ENCODE measurements at regions not wholly inside any gene's neighbourhood (a gene's known extent, or its start where the extent isn't known, plus 50 kb on each side); places are given as distances from the start of the nearest gene placed in this dataset.

- no peaks in the 10 kb centered on the region for H3F3A ChIP-seq (ENCODE audit: low read depth)
- no peaks in the 10 kb centered on the region for H3K4me1 ChIP-seq (ENCODE audit: insufficient read depth, low read length, poor library complexity, severe bottlenecking)
- no peaks in the 10 kb centered on the region for H4K20me1 ChIP-seq (ENCODE audit: insufficient read depth, low read length, poor library complexity, severe bottlenecking)
- no peaks in the 10 kb centered on the region for H3K9me2 ChIP-seq (replicated peaks; ENCODE audit: low read depth, low read length)
- no peaks in the 10 kb centered on the region for H3K36me3 ChIP-seq (ENCODE audit: insufficient read depth, low read length)
- no peak overlapping the region for H3K9ac ChIP-seq (ENCODE audit: low read depth, low read length, poor library complexity, severe bottlenecking)
- no peaks in the 10 kb centered on the region for H3K27me3 ChIP-seq (ENCODE audit: insufficient read depth, low read length, poor library complexity, severe bottlenecking)
- TF ChIP-seq, protein P1, sequence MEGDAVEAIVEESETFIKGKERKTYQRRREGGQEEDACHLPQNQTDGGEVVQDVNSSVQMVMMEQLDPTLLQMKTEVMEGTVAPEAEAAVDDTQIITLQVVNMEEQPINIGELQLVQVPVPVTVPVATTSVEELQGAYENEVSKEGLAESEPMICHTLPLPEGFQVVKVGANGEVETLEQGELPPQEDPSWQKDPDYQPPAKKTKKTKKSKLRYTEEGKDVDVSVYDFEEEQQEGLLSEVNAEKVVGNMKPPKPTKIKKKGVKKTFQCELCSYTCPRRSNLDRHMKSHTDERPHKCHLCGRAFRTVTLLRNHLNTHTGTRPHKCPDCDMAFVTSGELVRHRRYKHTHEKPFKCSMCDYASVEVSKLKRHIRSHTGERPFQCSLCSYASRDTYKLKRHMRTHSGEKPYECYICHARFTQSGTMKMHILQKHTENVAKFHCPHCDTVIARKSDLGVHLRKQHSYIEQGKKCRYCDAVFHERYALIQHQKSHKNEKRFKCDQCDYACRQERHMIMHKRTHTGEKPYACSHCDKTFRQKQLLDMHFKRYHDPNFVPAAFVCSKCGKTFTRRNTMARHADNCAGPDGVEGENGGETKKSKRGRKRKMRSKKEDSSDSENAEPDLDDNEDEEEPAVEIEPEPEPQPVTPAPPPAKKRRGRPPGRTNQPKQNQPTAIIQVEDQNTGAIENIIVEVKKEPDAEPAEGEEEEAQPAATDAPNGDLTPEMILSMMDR (conservative IDR thresholded peaks at IDR 0.05; ENCODE audit: low read length): no peak
- no peak for TF ChIP-seq EZH2phosphoT487 (IDR thresholded peaks at IDR 0.05; ENCODE audit: borderline replicate concordance)
- no peak overlapping the region for H3K4me2 ChIP-seq (ENCODE audit: low read depth, low read length, poor library complexity, severe bottlenecking)
- H3K4me3 ChIP-seq (ENCODE audit: low read length, poor library complexity, severe bottlenecking): no peak overlapping the region
- no peaks in the 10 kb centered on the region for H3K9me3 ChIP-seq (ENCODE audit: insufficient read depth, low read depth, low read length)
- no peak overlapping the region for H2AFZ ChIP-seq (ENCODE audit: low read length)
- H3K79me2 ChIP-seq (ENCODE audit: insufficient read depth, low read length): no peaks in the 10 kb centered on the region
Observed at GRCh38 chr6:166045173-166045859, 122.3 kb downstream of the TBXT start.

GRCh38 chr6:166041277-166041676 lies 126.4 kb downstream of the TBXT start:
- H4K20me1 ChIP-seq (ENCODE audit: insufficient read depth, low read length, poor library complexity, severe bottlenecking): no peaks in the 10 kb centered on the region
- H3K4me2 ChIP-seq (ENCODE audit: low read depth, low read length, poor library complexity, severe bottlenecking): no peak overlapping the region
- H3K9ac ChIP-seq (ENCODE audit: low read depth, low read length, poor library complexity, severe bottlenecking): no peak overlapping the region
- H3K27me3 ChIP-seq (ENCODE audit: insufficient read depth, low read length, poor library complexity, severe bottlenecking): no peaks in the 10 kb centered on the region
- no peaks in the 10 kb centered on the region for H3K9me2 ChIP-seq (replicated peaks; ENCODE audit: low read depth, low read length)
- H3K9me3 ChIP-seq (ENCODE audit: insufficient read depth, low read depth, low read length): no peaks in the 10 kb centered on the region
- H3K79me2 ChIP-seq (ENCODE audit: insufficient read depth, low read length): no peaks in the 10 kb centered on the region
- no peak overlapping the region for H2AFZ ChIP-seq (ENCODE audit: low read length)
- no peaks in the 10 kb centered on the region for H3K4me1 ChIP-seq (ENCODE audit: insufficient read depth, low read length, poor library complexity, severe bottlenecking)
- TF ChIP-seq, protein P1 (conservative IDR thresholded peaks at IDR 0.05; ENCODE audit: low read length): no peak
- no peak for TF ChIP-seq EZH2phosphoT487 (IDR thresholded peaks at IDR 0.05; ENCODE audit: borderline replicate concordance)
- H3K4me3 ChIP-seq (ENCODE audit: low read length, poor library complexity, severe bottlenecking): no peak overlapping the region
- no peaks in the 10 kb centered on the region for H3F3A ChIP-seq (ENCODE audit: low read depth)
- H3K36me3 ChIP-seq (ENCODE audit: insufficient read depth, low read length): no peaks in the 10 kb centered on the region

DNA sequence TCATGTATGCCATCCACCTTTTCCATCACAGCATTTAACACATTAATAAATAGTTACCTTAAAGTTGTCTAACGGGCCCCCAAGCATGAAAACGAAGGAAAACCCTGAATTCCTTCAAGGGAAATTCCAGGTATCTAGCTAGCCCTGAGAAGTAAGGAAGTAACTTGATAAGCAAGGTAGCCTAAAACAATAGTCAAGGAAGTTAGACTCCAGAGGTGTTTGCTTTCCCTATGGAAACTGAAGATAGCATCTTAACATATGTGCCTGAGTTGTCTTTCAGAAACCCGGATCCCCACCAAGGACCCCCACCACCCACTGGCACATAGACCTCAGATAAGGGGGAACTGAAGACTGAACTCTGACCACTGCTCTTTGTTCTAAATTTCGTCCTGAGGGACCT lies 127.4 kb downstream of the TBXT start:
- Histone ChIP-seq H2AFZ (ENCODE audit: low read length) (no peak overlapping the region), H3K9me3 (ENCODE audit: insufficient read depth, low read depth, low read length) (no peaks in the 10 kb centered on the region), H3K4me3 (ENCODE audit: low read length, poor library complexity, severe bottlenecking) (no peak overlapping the region), H3K4me2 (ENCODE audit: low read depth, low read length, poor library complexity, severe bottlenecking) (no peak overlapping the region), H3K4me1 (ENCODE audit: insufficient read depth, low read length, poor library complexity, severe bottlenecking) (no peaks in the 10 kb centered on the region), H3K79me2 (ENCODE audit: insufficient read depth, low read length) (no peaks in the 10 kb centered on the region), H3K9ac (ENCODE audit: low read depth, low read length, poor library complexity, severe bottlenecking) (no peak overlapping the region), H3K36me3 (ENCODE audit: insufficient read depth, low read length) (no peaks in the 10 kb centered on the region), H4K20me1 (ENCODE audit: insufficient read depth, low read length, poor library complexity, severe bottlenecking) (no peaks in the 10 kb centered on the region), H3K27me3 (ENCODE audit: insufficient read depth, low read length, poor library complexity, severe bottlenecking) (no peaks in the 10 kb centered on the region), H3K9me2 (replicated peaks; ENCODE audit: low read depth, low read length) (no peaks in the 10 kb centered on the region), H3F3A (ENCODE audit: low read depth) (no peaks in the 10 kb centered on the region)
- no peak for TF ChIP-seq EZH2phosphoT487 (IDR thresholded peaks at IDR 0.05; ENCODE audit: borderline replicate concordance)
- TF ChIP-seq, protein P1 (conservative IDR thresholded peaks at IDR 0.05; ENCODE audit: low read length): no peak
